ENCODE measurements at regions not wholly inside any gene's neighbourhood (a gene's known extent, or its start where the extent isn't known, plus 50 kb on each side); places are given as distances from the start of the nearest gene placed in this dataset.

DNA sequence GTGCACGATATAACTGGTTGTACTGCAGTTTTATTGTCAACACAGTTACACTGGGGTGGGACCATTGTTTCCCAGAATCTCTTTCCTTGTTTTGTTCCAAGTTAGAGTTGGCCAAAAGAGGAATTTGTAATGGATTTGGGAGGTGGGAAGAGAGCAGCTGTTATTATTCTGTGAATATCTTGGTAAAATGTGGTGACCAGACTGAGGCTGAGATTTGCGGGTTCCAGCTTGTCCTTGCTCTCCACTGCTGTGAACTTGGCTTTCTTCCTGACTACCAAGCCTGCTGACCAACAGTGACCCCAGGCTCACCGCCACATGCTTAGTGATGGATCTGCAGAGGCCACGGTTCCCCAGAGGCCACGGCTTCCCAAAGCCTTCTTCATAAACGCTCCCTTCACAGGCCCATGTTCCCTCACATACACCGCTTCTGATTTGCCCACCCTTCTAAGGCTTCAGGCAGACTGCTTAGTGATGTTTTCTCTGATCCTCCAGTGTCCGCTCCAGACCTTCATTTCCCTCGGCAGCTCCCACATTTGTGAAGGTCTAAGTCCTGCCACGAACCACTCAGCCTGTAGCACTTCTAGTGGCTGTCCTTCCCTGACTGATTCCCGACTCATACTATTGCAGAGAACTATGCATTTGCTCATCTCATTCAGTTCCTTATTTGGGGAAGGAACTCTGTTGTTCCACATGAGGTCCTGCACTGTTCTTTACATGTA is 525.5 kb upstream of the RGMA start:
- no peak for DNase-seq

DNA sequence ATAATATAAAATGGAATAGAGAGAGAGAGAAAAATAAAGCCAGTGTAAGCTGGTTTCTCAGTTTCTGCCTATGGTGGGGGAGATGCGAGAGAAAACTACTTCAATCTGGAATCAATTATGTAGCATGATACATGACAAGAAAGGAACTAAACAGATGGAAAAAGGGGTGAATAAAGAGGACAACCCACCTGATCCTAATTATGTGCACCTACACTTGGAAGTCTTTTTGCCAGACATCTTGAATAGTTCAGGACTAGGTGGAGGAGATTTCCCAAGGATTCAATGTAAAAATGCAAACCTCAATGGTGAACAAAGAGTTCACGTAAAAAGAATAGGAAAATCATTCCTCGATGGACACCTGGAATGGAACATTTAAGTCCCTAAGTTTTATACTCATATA is 524.4 kb upstream of the RGMA start:
- DNase-seq: no peak

DNA sequence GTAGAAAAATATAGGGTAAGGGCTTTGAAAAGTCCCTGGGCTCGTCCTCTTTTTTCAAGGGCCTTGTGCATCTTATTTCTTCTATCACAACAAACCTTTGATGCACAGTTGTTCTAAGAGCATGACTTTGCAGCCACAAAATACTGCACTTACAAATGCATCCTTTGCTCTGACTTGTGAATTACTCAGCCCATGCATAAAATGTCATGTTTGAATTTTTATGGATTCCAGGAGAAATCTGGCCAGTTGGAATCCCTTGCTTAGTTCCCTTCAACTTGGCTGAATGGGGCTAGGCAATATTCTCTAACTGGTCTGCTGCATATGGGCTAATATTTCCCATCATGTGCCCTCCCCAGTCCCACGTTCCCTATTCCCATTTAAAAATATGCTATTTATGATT is 523.9 kb upstream of the RGMA start:
- no peak for DNase-seq

DNA sequence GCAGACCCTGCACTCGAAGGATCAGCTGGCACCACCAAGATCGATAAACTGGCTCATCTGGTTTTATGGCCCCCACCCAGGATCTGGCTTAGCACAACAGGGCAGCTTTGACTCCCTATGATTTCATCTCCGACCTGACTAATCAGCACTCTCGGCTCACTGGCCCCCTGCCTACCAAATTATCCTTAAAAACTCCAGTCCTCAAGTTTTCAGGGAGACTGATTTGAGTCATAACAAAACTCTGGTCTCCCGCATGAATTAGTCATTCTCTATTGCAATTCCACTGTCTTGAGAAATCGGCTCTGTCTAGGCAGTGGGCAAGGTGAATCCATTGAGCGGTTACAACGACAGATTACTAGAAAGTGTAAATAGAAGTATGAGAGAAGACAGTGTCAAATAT is 521.9 kb upstream of the RGMA start:
- DNase-seq: no peak

DNA sequence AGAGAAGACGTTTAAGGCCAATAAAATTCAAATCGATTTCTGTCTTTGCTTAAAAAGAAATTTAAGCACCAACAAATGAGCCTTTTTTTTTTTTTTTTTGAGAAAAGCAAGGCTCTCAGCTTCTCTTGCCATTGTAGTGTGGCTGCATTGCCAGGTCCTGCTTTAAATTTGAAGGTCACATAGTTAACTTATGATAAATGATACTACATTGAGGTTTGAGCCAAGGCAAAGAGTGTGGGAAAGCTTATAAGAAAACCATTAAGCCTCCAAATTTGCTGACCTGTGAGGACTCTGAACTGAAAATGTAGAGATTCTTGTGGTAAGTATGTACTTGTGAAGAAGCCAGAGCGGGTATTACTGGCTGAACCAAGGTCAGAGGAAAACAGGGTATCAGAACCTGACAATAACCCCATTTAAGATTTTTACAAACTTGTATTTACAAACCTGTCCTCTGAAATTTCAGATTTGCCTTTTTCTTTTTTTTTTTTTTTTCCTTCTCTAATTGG is 519.7 kb upstream of the RGMA start:
- no peak for DNase-seq

DNA sequence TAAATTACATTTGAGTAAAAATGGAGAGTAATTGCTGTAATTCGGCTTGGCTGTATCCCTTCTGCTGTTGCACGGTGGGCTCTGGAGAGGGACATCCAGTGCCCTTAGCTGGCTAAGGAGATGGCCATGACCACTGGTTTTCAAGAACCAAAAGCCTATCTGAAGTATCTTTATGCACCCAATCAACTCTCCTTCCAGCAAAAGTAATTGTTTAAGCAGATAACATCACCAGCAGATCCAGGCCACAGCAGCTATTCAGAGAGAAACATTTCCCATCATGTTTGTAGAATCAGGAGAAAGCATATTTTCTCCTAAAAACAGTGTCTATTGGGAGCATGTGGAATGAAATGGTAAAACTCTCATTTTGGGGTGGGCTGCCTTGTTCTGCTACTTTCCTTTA is 514.5 kb upstream of the RGMA start:
- DNase-seq: no peak

DNA sequence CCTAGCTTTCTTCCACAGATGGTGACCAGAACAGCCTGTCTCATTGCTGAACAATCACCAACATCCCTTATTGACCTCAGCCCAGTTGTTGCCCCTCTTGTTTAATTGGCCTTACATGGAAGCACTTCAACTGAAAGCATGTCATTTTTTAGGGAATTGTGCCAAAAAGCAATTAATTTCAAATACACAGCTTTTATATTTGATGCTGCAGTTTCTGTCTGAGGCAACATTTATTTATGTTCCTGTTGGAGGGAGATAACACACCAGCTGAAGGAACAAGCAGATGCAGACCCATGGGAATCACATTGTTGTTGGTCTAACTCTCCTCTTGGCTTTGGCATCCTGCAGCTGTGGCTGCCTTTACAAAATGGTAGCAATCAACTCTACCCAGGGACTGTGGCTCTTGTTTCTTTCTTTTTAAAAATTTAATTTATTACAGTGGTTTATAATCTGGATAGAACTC is 498.1 kb upstream of the RGMA start:
- no peak for DNase-seq

DNA sequence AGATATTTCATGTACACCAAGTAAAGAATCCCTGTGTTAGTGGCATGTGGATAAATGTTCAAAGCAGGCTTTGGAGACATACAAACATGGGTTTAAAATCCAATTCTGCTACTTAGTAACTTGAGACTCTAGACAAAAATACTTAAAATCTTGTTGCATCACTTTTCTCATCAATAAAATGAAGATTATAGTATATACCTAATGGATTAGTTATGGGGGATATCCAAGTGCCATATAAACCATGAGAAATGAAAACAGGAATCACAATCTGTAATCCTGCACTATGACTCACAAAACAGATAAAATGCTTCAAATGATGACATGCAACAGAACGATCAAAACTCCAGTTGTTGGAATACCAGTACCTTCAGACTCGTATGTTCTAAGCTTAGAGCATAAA is 496.0 kb upstream of the RGMA start:
- no peak for DNase-seq

DNA sequence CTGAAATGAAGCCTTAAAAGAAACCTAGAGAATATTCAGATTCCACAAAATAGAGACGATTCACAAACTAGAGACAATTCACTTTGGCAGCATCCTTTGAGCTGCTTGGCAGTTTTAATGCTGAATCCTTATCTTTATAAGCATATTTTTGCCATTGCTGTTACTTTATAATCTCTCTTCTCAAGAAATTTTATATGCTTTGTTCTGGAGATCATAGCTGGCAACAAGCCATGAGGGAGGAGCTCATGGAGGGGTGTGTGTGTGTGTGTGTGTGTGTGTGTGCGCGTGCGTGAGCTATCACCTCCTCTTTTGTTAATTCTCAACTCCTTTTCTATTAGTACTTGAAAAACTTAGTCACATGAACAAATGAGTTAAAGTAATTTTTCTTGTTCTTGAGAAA is 495.0 kb upstream of the RGMA start:
- DNase-seq: no peak

DNA sequence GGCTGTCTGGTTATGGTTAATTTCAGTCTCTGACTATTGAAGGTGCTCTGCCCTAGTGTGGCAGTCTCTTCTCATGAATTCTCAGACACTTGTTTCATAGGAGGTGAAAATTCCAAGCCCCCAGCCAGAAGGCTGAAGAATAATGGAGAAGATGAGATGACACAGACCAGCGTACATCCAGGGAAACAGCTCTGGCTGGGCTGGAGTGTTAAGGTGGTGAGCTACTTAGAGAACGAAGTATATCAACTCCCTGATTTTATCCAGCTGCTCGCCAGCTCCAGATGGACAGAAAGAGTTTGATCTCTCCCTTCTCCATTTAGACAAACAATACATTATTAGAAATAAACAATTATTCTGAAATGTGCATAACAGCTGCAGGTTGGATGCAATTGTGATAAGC is 494.5 kb upstream of the RGMA start:
- no peak for DNase-seq

DNA sequence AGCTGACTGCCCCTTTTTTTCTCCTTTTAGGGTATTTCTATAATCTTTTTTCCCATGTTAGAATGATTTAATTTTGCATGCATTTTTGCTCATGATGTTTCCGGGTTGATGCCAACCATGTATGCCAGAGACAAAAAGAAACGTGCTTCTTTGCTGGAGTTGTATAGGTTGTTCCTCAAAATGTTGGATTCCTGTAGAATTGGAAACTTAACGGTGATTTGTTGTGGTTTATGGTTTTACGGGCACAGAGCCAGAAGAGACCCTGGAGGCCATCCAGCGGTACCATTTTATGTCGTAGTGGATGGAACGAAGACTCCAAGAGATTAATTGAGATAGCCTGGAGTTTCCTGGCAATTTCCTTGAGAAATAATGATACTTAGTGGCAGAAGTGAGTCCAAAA is 481.5 kb upstream of the RGMA start:
- no peak for DNase-seq

DNA sequence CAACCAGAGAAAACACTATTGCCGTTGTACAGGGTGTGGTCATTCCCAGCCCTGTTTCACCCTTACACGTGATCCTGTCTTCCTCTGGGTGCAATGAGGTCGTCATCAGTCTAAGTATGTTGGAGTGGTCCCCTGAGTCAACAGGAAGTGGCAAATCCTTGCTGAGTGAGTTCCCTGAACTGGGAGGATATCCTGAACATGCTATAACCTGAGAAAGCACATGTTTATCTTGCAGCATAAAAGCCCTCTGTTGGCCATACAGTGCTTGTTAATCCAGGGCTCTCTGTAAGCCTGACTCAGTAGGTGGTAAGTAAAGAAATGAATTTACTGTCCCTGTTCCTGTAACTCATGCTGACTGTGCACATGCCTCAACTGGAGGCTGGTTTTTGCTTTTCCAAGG is 477.8 kb upstream of the RGMA start:
- DNase-seq: no peak

DNA sequence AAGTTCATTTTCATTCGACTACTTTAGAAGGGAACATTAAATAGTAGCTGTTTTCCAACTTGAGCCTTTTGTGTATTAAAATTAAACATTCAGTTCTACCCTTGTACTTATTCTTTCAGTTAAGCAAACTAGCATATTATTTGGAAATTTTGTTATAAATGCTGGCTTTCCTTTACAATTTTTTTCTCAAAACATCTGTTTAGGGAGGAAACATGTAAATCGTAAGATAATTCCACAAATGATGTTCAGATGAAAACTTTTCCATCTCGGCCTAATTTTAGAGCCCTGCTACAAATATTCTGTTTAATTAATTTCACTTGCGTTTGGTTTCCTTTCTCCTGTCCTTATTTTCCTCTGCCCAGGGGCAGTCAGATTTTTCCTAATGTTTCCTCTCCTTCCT is 476.2 kb upstream of the RGMA start:
- DNase-seq: no peak

DNA sequence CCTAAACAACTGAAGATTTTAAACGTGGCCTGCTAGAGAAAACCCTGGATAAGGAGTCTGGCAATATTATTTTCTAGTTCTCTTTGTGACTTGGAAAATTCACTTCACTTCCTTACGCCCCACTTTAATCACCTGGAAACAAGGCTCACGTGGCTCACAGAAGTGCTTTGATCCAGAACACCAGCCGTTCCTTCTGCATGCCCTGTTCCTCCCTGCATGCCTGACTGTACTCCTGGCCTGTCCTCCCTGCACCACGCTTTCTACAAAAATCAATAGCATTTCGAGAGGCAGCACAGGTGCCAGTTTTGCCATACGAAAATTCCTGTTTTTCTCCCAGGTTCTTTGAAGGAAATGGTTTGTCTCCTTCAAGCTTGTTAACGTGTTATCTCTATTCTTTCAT is 474.2 kb upstream of the RGMA start:
- no peak for DNase-seq

DNA sequence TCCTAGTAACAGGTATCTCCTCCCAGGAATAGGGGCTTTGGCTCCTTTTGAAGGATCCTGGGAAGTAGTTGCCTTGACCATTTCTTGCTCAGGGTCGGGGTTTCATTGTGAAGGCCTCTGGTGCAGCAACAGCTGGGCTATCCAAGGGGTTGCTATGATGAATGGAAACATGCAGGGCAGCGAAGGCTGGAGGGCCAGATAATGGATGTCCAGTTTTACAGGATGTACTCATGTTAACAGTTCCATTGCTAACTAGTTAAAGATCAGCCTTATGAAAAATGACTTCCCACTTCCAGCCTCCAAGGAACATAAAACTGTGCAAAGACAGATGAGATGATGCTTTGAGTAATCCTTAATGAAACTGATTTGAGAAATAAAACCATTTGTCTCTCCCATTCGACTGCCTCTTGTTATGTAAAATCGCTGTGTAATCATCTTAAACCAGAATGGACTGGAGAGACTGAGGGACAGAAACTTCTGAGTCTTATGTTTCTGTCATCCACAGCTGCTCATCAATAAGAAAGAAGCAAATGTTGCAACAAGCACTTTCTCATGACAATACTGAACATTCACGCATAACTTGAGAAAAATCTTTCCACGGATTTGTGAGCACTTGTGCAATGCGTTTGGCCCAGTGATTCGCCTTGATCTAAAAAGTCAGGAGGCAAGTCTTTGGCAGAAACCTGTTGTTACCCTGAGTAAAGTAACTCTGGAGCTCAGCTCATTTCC is 473.5 kb upstream of the RGMA start:
- no peak for DNase-seq

DNA sequence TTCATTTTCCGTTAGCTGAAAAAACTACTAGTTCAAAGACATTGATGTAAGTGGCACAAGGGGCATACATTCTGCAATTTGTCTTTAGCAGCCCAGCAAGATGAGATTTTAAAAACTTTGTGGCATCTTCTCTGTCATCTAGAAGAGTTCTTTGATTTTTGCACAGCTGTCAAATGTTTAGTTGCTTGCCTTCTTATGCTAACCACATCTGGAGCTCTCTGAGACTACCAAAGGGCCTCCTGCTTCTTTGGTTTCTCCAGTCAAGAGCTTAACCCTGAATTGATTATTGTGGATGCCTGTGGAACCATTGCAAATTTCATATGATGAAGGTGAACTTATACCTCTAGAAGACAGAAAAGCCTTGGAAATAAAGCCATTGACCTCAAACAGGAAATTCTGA is 468.7 kb upstream of the RGMA start:
- DNase-seq: no peak

DNA sequence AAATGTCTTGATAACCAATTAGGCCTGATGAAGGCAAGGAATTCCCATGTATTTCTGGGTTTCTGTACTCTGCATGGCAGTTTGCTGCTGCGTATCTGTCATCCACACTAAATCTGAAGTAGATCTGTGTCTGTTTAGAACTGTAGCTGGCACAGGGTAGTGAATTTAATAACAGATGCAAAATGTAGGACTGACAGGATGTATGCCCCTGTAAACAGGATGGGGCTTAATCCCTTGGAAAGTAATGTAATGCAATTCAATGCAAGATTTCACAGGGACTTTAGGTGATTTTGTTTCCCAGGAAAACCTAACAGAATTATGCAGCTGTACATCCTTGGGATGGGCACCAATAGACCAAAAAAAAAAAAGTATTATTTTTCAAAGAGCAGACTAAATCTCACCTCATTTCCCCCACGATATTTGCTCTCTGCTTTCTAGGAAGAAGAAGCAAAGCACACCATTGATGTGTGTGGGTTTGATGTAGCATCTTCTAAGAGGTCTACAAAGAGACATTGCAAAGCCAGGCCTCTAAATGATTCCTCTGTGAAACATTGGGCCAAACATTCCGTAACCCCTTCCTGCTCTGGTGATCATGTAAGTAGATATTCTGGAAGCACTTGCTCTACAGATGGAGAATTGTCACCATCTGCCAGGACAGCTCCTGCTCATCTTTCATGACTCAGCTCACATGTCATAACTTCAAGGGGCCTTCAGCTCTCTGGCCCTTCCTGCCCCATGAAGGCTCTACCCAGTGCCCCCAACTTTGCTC is 464.3 kb upstream of the RGMA start:
- no peak for DNase-seq

DNA sequence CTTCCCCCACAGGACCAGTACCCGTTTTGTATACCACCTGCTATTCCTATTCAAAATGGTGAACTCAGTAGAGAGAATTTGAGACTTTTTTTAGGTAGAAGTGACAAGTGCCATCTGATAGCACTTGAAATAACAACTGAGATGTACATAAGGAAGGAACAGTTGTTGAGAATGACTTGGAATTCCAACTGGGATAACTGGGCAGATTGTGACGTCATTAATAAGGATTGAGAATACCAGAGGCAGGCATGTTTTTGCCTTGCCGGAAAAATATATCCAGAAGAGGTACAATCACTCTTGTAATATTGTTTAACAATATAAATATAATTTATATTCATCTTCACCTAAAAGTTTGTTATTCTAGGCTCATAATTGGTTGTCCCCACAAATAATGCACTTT is 454.1 kb upstream of the RGMA start:
- no peak for DNase-seq

DNA sequence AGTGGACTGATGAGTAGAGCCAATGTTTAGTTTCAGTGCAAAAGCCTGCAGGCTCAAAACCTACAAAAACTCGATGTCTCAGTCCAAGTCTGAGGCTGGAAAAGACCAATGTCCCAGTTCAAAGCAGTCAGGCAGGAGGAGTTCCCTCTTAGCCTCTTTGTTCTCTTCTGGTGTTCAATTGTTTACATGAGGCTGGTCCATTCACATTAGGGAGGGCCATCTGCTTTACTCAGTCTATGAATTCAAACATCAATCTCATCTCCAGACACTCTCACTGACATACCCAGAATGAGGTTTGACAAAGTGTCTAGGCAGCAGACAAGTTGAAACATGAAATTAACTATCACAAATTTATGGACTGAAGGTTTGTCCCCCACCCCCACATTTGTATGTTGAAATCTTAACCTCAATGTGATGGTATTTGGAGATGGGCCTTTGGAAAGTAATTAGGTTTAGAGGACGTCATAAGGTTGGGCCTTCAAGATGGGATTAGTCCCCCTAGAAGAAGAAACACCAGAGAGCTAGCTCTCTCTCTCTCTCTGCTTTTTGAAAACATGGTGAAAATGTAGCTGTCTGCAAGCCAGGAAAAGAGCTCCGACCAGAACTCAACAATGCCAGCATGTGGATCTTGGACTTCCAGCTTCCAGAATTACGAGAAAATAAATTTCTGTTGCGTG is 438.5 kb upstream of the RGMA start:
- peak; percentile 30 for DNase-seq

DNA sequence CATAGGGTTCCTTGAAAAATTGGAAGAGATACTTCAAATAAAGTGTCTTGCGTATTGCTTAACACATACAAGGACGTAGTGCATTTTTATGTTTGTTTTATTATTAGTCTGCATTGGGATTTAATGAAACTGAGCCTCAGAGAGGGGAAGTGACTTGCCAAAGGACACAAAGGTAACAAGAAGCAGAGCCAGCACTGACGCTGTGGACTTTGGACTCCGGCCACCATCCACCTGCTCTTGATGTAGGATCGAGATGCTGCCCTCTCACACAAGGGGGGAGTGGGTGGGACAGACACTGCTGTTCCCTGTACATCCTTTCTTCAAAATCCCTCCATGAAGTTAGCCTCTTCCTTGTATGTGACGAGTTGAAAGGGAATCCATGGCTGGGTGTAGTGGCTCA is 435.4 kb upstream of the RGMA start:
- DNase-seq: no peak

DNA sequence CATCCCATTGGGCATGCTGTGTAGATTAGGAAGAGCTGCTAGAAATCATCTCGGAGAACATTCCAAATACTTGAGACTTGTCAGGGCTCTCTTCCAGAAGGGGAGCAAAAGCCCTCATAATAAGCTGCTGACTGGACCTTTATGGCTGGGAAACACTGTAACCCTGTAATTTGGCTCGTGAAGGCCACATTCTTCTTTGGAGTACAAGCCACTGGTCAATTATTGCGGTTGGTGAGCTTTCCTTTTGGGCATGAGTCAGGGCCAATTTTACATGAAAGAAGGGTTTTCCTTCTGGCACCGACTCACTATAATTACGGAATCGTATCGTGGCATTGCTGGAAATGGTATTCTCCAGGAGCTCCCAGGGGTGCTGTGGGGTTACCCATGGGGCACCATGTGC is 434.5 kb upstream of the RGMA start:
- DNase-seq: no peak

DNA sequence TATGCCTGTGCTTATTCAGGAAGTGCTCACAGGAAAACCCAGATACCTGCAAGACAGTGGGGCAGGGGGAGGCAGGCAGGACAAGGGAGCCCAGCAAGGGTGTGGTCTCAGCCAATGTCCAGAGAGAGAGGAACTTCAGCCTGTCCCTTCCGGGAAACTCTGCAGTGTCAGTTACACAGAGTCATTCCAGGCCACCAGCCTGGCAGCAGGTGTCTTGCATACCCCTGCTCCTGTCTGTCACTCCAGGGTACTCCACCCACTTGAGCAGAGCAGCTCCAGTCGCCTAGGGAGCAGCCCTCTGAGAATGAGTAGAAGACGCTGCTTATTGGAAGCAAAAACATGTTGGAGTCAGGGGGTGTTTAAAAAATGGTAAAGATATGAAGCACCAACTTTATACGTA is 431.2 kb upstream of the RGMA start:
- peak; percentile 4 for DNase-seq

DNA sequence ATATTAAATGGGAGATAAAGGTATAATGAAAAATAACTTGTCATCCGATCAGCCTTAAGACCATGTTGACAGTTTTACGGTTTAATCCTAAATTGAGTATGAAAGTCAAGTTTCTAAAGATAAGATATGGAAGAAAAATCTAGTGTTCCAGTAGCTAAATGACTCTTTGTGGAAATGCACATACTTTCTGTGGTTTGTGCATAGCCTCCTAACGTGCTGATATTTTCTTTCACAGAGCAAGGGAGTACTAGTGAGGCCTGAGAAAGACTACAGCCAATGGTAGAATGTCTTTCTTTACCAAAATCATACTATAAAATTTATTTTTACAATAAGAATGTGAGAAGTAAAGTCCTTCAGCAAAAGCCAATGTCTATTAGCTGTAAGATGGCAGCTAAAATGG is 430.6 kb upstream of the RGMA start:
- DNase-seq: no peak
